HCT116 (cell line): ENCODE measurements at regions not wholly inside any gene's neighbourhood (a gene's known extent, or its start where the extent isn't known, plus 50 kb on each side); places are given as distances from the start of the nearest gene placed in this dataset.

Experiments
- ATAC-seq: fragments of 200-7000 bp; cut with Tn5 transposase; 2 replicates; pipeline ENCODE4 v1.9.1; 2020; ENCODE audit warnings: mild to moderate bottlenecking, moderate library complexity
- BruUV-seq: library from RNA; stranded (reverse); fragments of 400-500 nt; replicated peaks from 2 replicates; lab custom pipeline; 2021; lab: Mats Ljungman, UMichigan
- CTCF ChIA-PET: fragments of 300-600 bp; sonication (Branson Sonifier 250); formaldehyde crosslinking; loops from one replicate; lab custom pipeline; 2021; ENCODE audit warnings: antibody characterized with exemption; lab: Charles Lee
- POLR2A ChIA-PET: fragments of 300-600, 350-600 bp; sonication (Branson Sonifier 250); formaldehyde crosslinking; loops from one replicate; lab custom pipeline; 2021; ENCODE audit warnings: antibody characterized with exemption; lab: Charles Lee
- RAD21 ChIA-PET, 2 experiments: fragments of 300-600 bp; sonication (Branson Sonifier 250); formaldehyde crosslinking; loops; one replicate each; lab custom pipeline; 2023; ENCODE audit warnings: low total read pairs in 2 of 2; ENCODE audit not compliant: uncharacterized antibody in 2 of 2, unreplicated experiment in 2 of 2, low non-redundant PET in 1 of 2; lab: Charles Lee
- DNase-seq: peaks from one replicate; pipeline ENCODE4 v3.0.0-alpha.2; 2010; ENCODE audit warnings: low read depth, low spot score
- H2AFZ ChIP-seq: fragments of 200-600 bp; shearing (Covaris generic), sonication (generic); 2 replicates; pipeline ENCODE4 v1.6.1; 2017; ENCODE audit warnings: low read depth, mixed run types, mixed read lengths, antibody characterized with exemption, low read length; ENCODE audit not compliant: poor library complexity, severe bottlenecking
- H3K27ac ChIP-seq: 2 replicates; pipeline ENCODE4 v1.5.1; 2012; ENCODE audit warnings: low read depth, low read length
- H3K27me3 ChIP-seq: fragments of 200-600 bp; sonication (generic); 2 replicates; pipeline ENCODE4 v1.6.1; 2016; ENCODE audit warnings: mixed run types, low read length, mixed read lengths; ENCODE audit not compliant: insufficient read depth
- H3K36me3 ChIP-seq, 2 experiments: fragments of 200-500 bp in 1 of 2; fragments of 200-600 bp in 1 of 2; sonication (Bioruptor generic) in 1 of 2; sonication (generic) in 1 of 2; 2 replicates each; pipeline versions ENCODE4 v1.5.1 to v1.6.1; 2014 to 2016; ENCODE audit warnings: low read length in 2 of 2, inconsistent platforms in 1 of 2, mixed read lengths in 1 of 2, mixed run types in 1 of 2; ENCODE audit not compliant: insufficient read depth in 2 of 2, control insufficient read depth in 1 of 2
- H3K4me1 ChIP-seq, 2 experiments: fragments of 200-600 bp in 1 of 2; sonication (generic) in 1 of 2; 2 replicates each; pipeline versions ENCODE4 v1.5.1 to v1.6.1; 2012 to 2017; ENCODE audit warnings: low read length in 2 of 2, inconsistent platforms in 1 of 2, mild to moderate bottlenecking in 1 of 2, mixed read lengths in 1 of 2, mixed run types in 1 of 2, moderate library complexity in 1 of 2; ENCODE audit not compliant: insufficient read depth in 2 of 2, control insufficient read depth in 1 of 2
- H3K4me2 ChIP-seq: fragments of 200-600 bp; sonication (generic); 2 replicates; pipeline ENCODE4 v1.6.1; 2017; ENCODE audit warnings: mixed run types, low read length, mixed read lengths
- H3K4me3 ChIP-seq, 2 experiments: fragments of 200-600 bp in 1 of 2; sonication (generic) in 1 of 2; replicated peaks in 1 of 2; 2 replicates each; pipeline ENCODE4 v1.5.1; 2011 to 2016; ENCODE audit warnings: low read length in 2 of 2, control low read depth in 1 of 2, low read depth in 1 of 2, mild to moderate bottlenecking in 1 of 2, mixed read lengths in 1 of 2, mixed run types in 1 of 2
- H3K79me2 ChIP-seq: fragments of 200-600 bp; sonication (generic); 2 replicates; pipeline ENCODE4 v1.6.1; 2017; ENCODE audit warnings: mild to moderate bottlenecking, mixed run types, low read length, moderate library complexity, mixed read lengths; ENCODE audit not compliant: insufficient read depth
- H3K9ac ChIP-seq: fragments of 200-600 bp; sonication (generic); 2 replicates; pipeline ENCODE4 v1.6.1; 2016; ENCODE audit warnings: low read length, mixed read lengths
- H3K9me2 ChIP-seq: fragments of 200-600 bp; sonication (generic), shearing (Covaris generic); 2 replicates; pipeline ENCODE4 v1.6.1; 2017; ENCODE audit warnings: mixed run types, mild to moderate bottlenecking, moderate library complexity; ENCODE audit not compliant: insufficient read depth
- H3K9me3 ChIP-seq, 2 experiments: fragments of 200-500 bp in 1 of 2; fragments of 200-600 bp in 1 of 2; sonication (Bioruptor generic) in 1 of 2; sonication (generic) in 1 of 2; 2 replicates each; pipeline ENCODE4 v1.6.1; 2014 to 2017; ENCODE audit warnings: low read length in 2 of 2, mixed read lengths in 2 of 2, inconsistent platforms in 1 of 2, low read depth in 1 of 2, mild to moderate bottlenecking in 1 of 2, mixed run types in 1 of 2, moderate library complexity in 1 of 2; ENCODE audit not compliant: control insufficient read depth in 1 of 2, insufficient read depth in 1 of 2
- H4K20me1 ChIP-seq: fragments of 200-600 bp; sonication (generic), shearing (Covaris generic); 2 replicates; pipeline ENCODE4 v1.6.1; 2017; ENCODE audit warnings: mixed run types, mild to moderate bottlenecking, moderate library complexity; ENCODE audit not compliant: insufficient read depth
- EGR1 ChIP-seq: IDR thresholded peaks from 2 replicates; pipeline ENCODE4 v1.6.1; 2012; ENCODE audit warnings: low read depth
- EZH2 ChIP-seq: fragments of 200-600 bp; sonication (generic); IDR thresholded peaks from 2 replicates; pipeline ENCODE4 v1.6.1; 2017; ENCODE audit warnings: antibody characterized with exemption, mixed run types
- EZH2phosphoT487 ChIP-seq: fragments of 200-600 bp; IDR thresholded peaks from 2 replicates; pipeline ENCODE4 v1.6.1; 2018; ENCODE audit warnings: antibody characterized with exemption, borderline replicate concordance
- FOSL1 ChIP-seq: IDR thresholded peaks from 2 replicates; pipeline ENCODE4 v1.6.1; 2012; ENCODE audit warnings: low read depth
- POLR2A ChIP-seq: IDR thresholded peaks from 2 replicates; pipeline ENCODE4 v1.7.0; 2011; ENCODE audit warnings: borderline replicate concordance; ENCODE audit not compliant: insufficient read depth, insufficient read length; ENCODE audit errors: extremely low read depth
- POLR2AphosphoS5 ChIP-seq: IDR thresholded peaks from 2 replicates; pipeline ENCODE4 v1.6.1; 2011; ENCODE audit warnings: mild to moderate bottlenecking, low read depth, low read length, moderate library complexity
- SIN3A ChIP-seq: IDR thresholded peaks from 2 replicates; pipeline ENCODE4 v1.6.1; 2012; ENCODE audit warnings: low read depth
- SRF ChIP-seq: IDR thresholded peaks from 2 replicates; pipeline ENCODE4 v1.6.1; 2012; ENCODE audit warnings: low read depth
- intact Hi-C: fragments of 100-400 bp; cut with micrococcal nuclease; formaldehyde crosslinking; loops from 2 replicates; pipeline ENCODE4 v1.10.0; 2022
- TF ChIP-seq, protein P1 (sequence below): IDR thresholded peaks from 2 replicates; pipeline ENCODE4 v1.6.1; 2011; ENCODE audit warnings: mild to moderate bottlenecking, low read length, moderate library complexity; ENCODE audit not compliant: insufficient replicate concordance; ENCODE audit errors: extremely low read depth
- TF ChIP-seq, protein P2 (sequence below), 3 experiments: fragments of 200-600 bp in 1 of 3; sonication (generic) in 1 of 3; IDR thresholded peaks in 2 of 3; conservative IDR thresholded peaks in 1 of 3; 2 replicates each; pipeline ENCODE4 v1.5.1; 2012 to 2017; ENCODE audit warnings: low read depth in 2 of 3, low read length in 2 of 3, antibody characterized with exemption in 1 of 3, borderline replicate concordance in 1 of 3, control low read depth in 1 of 3, mild to moderate bottlenecking in 1 of 3, mixed read lengths in 1 of 3, mixed run types in 1 of 3, moderate library complexity in 1 of 3; ENCODE audit not compliant: insufficient read depth in 1 of 3

DNA sequence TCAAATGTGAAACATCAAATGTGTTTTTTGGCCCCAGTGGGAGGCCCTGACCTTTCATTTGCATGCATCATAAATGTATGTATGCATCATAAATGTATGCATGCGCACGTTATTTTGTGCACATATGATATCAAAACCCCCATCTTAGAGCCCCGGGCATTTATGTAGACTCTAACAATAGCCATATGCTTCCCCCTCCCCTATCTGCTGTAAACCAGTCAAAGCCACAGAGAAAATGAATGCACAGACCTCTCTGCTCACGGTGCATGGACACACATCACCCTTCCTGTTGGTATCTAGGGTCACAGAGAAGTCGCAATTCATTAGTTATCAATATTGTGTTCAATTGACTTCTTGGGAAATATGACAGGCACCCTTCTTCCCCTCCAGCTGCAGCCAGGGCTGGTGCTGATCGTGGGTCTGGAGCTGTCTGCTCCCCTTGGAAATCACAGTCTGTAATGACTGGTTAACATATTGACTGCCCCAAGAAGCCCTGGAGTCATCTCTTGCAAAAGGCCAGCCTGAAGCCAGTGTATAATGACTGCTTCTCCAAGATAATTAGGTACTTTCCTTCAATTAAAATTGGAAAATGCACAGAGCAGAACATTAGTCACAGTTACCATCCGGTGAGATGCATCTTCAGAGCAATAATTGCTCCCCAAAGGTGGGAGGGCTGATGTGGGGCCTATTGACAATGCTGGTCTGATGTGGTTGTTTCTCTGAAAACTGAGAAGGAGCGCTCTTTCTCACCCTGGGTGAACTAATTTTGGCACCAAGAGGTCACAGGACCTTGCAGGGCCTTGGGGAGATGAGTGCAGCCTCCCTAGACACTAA is 532.2 kb downstream of the CDH26 start:
- Histone ChIP-seq H3K79me2 (no peaks in the 10 kb centered on the region), H3K9me2 (no peaks in the 10 kb centered on the region), H2AFZ (no peak overlapping the region), H3K4me3 (no peak overlapping the region), H3K9me3 (peaks cover 5 to 22% of the 10 kb centered on the region in 2 experiments; a peak in 2 of 4 replicates), H3K27ac (no peak overlapping the region), H3K4me2 (no peak overlapping the region), H3K27me3 (no peaks in the 10 kb centered on the region), H4K20me1 (no peaks in the 10 kb centered on the region), H3K4me1 (no peaks in the 10 kb centered on the region), H3K36me3 (no peaks in the 10 kb centered on the region), H3K9ac (no peak overlapping the region)
- CTCF ChIA-PET, result no interaction called here
- POLR2A ChIA-PET, result no interaction called here
- ATAC-seq, result no peak
- RAD21 ChIA-PET, result no interaction called here
- intact Hi-C loops, result no loop called here
- TF ChIP-seq, protein P1, sequence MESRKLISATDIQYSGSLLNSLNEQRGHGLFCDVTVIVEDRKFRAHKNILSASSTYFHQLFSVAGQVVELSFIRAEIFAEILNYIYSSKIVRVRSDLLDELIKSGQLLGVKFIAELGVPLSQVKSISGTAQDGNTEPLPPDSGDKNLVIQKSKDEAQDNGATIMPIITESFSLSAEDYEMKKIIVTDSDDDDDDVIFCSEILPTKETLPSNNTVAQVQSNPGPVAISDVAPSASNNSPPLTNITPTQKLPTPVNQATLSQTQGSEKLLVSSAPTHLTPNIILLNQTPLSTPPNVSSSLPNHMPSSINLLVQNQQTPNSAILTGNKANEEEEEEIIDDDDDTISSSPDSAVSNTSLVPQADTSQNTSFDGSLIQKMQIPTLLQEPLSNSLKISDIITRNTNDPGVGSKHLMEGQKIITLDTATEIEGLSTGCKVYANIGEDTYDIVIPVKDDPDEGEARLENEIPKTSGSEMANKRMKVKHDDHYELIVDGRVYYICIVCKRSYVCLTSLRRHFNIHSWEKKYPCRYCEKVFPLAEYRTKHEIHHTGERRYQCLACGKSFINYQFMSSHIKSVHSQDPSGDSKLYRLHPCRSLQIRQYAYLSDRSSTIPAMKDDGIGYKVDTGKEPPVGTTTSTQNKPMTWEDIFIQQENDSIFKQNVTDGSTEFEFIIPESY, result no peak
- TF ChIP-seq, protein P2, sequence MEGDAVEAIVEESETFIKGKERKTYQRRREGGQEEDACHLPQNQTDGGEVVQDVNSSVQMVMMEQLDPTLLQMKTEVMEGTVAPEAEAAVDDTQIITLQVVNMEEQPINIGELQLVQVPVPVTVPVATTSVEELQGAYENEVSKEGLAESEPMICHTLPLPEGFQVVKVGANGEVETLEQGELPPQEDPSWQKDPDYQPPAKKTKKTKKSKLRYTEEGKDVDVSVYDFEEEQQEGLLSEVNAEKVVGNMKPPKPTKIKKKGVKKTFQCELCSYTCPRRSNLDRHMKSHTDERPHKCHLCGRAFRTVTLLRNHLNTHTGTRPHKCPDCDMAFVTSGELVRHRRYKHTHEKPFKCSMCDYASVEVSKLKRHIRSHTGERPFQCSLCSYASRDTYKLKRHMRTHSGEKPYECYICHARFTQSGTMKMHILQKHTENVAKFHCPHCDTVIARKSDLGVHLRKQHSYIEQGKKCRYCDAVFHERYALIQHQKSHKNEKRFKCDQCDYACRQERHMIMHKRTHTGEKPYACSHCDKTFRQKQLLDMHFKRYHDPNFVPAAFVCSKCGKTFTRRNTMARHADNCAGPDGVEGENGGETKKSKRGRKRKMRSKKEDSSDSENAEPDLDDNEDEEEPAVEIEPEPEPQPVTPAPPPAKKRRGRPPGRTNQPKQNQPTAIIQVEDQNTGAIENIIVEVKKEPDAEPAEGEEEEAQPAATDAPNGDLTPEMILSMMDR (IDR thresholded peaks at IDR 0.05 in 2 of 3, conservative IDR thresholded peaks at IDR 0.05 in 1 of 3; ENCODE audit: borderline replicate concordance in 1 of 3, insufficient read depth in 1 of 3, low read depth in 2 of 3, low read length in 2 of 3), result no peak
- no peak for TF ChIP-seq SRF
- TF ChIP-seq FOSL1, result no peak
- TF ChIP-seq SIN3A, result no peak
- TF ChIP-seq POLR2A, result no peak
- no peak for TF ChIP-seq POLR2AphosphoS5
- TF ChIP-seq EZH2phosphoT487, result no peak
- no peak for TF ChIP-seq EZH2
- TF ChIP-seq EGR1, result no peak
- BruUV-seq, result no TSS peak
- DNase-seq, result no peak
